K562 (cell line): ENCODE measurements at regions not wholly inside any gene's neighbourhood (a gene's known extent, or its start where the extent isn't known, plus 50 kb on each side); places are given as distances from the start of the nearest gene placed in this dataset.

Experiments
- ATAC-seq: fragments of 200-7000 bp; cut with Tn5 transposase; 3 replicates; pipeline ENCODE4 v1.9.1; 2020; ENCODE audit warnings: moderate library complexity
- BruUV-seq: library from RNA; stranded (reverse); fragments of 400-500 nt; replicated peaks from 2 replicates; lab custom pipeline; 2021; lab: Mats Ljungman, UMichigan
- CTCF ChIA-PET: fragments of 300-600 bp; formaldehyde crosslinking; extraction: SDS; loops from one replicate; lab custom pipeline; 2021; ENCODE audit warnings: low intra/inter-chr PET ratio; lab: Yijun Ruan, JAX
- POLR2A ChIA-PET: fragments of 300-600, 350-650 bp; sonication (Branson Sonifier 250); formaldehyde crosslinking; extraction: SDS; loops from one replicate; lab custom pipeline; 2021; ENCODE audit warnings: antibody characterized with exemption, inconsistent platforms; lab: Yijun Ruan, JAX
- DNase-seq, 4 experiments: peaks; one replicate each; pipeline versions ENCODE4 v3.0.0 to v3.0.0-alpha.2; 2011 to 2018; ENCODE audit warnings: low spot score in 3 of 4, mixed read lengths in 3 of 4; ENCODE audit errors: extremely low read depth in 1 of 4
- FAIRE-seq: peaks from 2 replicates; lab custom pipeline; 2011; peaks lifted over from hg19 to GRCh38; lab: Jason Lieb, UNC
- H2AFZ ChIP-seq: 2 replicates; pipeline ENCODE4 v1.6.0; 2011; ENCODE audit warnings: low read depth, low read length, control low read depth, inconsistent platforms
- H3K27ac ChIP-seq: fragments of 200-600 bp; 3 replicates; pipeline ENCODE4 v1.8.0; 2011; ENCODE audit warnings: low read depth, mild to moderate bottlenecking, control low read depth, inconsistent platforms, low read length, moderate library complexity, mixed read lengths; ENCODE audit errors: extremely low read depth
- H3K27me3 ChIP-seq, 2 experiments: fragments of 300-600 bp in 1 of 2; 2 replicates in 1 of 2; 3 replicates in 1 of 2; pipeline versions ENCODE4 v1.6.0 to v1.8.0; 2011; ENCODE audit warnings: inconsistent platforms in 2 of 2, low read length in 2 of 2, mild to moderate bottlenecking in 1 of 2, mixed read lengths in 1 of 2, moderate library complexity in 1 of 2; ENCODE audit not compliant: control insufficient read depth in 2 of 2, insufficient read depth in 2 of 2
- H3K36me3 ChIP-seq: fragments of 300-600 bp; 3 replicates; pipeline ENCODE4 v1.8.0; 2011; ENCODE audit warnings: mild to moderate bottlenecking, low read length, inconsistent platforms; ENCODE audit not compliant: control insufficient read depth, insufficient read depth
- H3K4me1 ChIP-seq, 2 experiments: fragments of 200-600 bp in 1 of 2; replicated peaks in 1 of 2; 2 replicates in 1 of 2; 3 replicates in 1 of 2; pipeline versions ENCODE4 v1.5.1 to v1.8.0; 2011; ENCODE audit warnings: inconsistent platforms in 2 of 2, low read length in 2 of 2, mild to moderate bottlenecking in 1 of 2, mixed read lengths in 1 of 2, moderate library complexity in 1 of 2; ENCODE audit not compliant: control insufficient read depth in 2 of 2, insufficient read depth in 2 of 2
- H3K4me2 ChIP-seq: 2 replicates; pipeline ENCODE4 v1.6.1; 2011; ENCODE audit warnings: low read length, control low read depth, inconsistent platforms, mixed read lengths; ENCODE audit not compliant: insufficient read depth
- H3K4me3 ChIP-seq: fragments of 200-600 bp; sonication (generic), shearing (Covaris generic); 2 replicates; pipeline ENCODE4 v1.5.1; 2016; ENCODE audit warnings: control low read depth, inconsistent platforms
- H3K79me2 ChIP-seq: fragments of 200-600 bp; 3 replicates; pipeline ENCODE4 v1.8.0; 2011; ENCODE audit warnings: low read length, inconsistent platforms; ENCODE audit not compliant: control insufficient read depth, insufficient read depth
- H3K9ac ChIP-seq, 2 experiments: 2 replicates each; pipeline versions ENCODE4 v1.6.0 to v1.6.1; 2011; ENCODE audit warnings: low read depth in 2 of 2, low read length in 2 of 2, control low read depth in 1 of 2, inconsistent platforms in 1 of 2, mild to moderate bottlenecking in 1 of 2, mixed read lengths in 1 of 2; ENCODE audit not compliant: insufficient read depth in 1 of 2
- H3K9me1 ChIP-seq: one replicate; pipeline ENCODE4 v1.6.0; 2011; ENCODE audit warnings: inconsistent platforms, mild to moderate bottlenecking, low read length, moderate library complexity; ENCODE audit not compliant: control insufficient read depth, insufficient read depth
- H3K9me3 ChIP-seq: replicated peaks from 2 replicates; pipeline ENCODE4 v1.5.1; 2011; ENCODE audit warnings: low read depth, low read length, inconsistent platforms; ENCODE audit not compliant: control insufficient read depth, insufficient read depth
- H4K20me1 ChIP-seq: replicated peaks from 2 replicates; pipeline ENCODE4 v1.6.1; 2011; ENCODE audit warnings: low read length, inconsistent platforms, mixed read lengths; ENCODE audit not compliant: control insufficient read depth, insufficient read depth
- C11orf30 ChIP-seq: fragments of 450-650 bp; IDR thresholded peaks from 2 replicates; pipeline ENCODE4 v1.6.1; 2016; ENCODE audit warnings: low read depth, mild to moderate bottlenecking
- HOXB6 ChIP-seq: fragments of 250-450 bp; sonication (Bioruptor Pico); IDR thresholded peaks from 2 replicates; pipeline ENCODE4 v1.5.1; 2022; ENCODE audit warnings: mild to moderate bottlenecking, borderline replicate concordance
- IFI16 ChIP-seq: fragments of 250-450 bp; sonication (Bioruptor Pico); IDR thresholded peaks from 2 replicates; pipeline ENCODE4 v2.1.2; 2022; ENCODE audit warnings: mild to moderate bottlenecking, inconsistent platforms
- LCOR ChIP-seq: sonication (generic); formaldehyde crosslinking; IDR thresholded peaks from 2 replicates; pipeline ENCODE4 v1.8.0; 2022; ENCODE audit warnings: mild to moderate bottlenecking, missing genetic modification reagents
- MCM2 ChIP-seq: fragments of 450-650 bp; IDR thresholded peaks from 2 replicates; pipeline ENCODE4 v1.6.1; 2017; ENCODE audit warnings: low read depth, mild to moderate bottlenecking
- MEF2D ChIP-seq: conservative IDR thresholded peaks from 2 replicates; pipeline ENCODE4 v1.6.1; 2016; ENCODE audit warnings: low read depth, missing genetic modification characterization, missing compliant biosample characterization
- RBM39 ChIP-seq: fragments of 200-400 bp; formaldehyde crosslinking; optimal IDR thresholded peaks from 2 replicates; pipeline ENCODE3; 2018; ENCODE audit warnings: low read depth, low read length
- RCOR1 ChIP-seq, 2 experiments: IDR thresholded peaks; 2 replicates each; pipeline ENCODE4 v1.6.1; 2012; ENCODE audit warnings: low read depth in 2 of 2, low read length in 2 of 2, borderline replicate concordance in 1 of 2, improper control_type of control experiment in 1 of 2
- SNIP1 ChIP-seq: fragments of 450-650 bp; IDR thresholded peaks from 2 replicates; pipeline ENCODE4 v1.7.1; 2017; ENCODE audit warnings: low read depth, mild to moderate bottlenecking
- SPI1 ChIP-seq: IDR thresholded peaks from 2 replicates; pipeline ENCODE4 v1.6.1; 2011; ENCODE audit warnings: low read depth, low read length, control low read depth, borderline replicate concordance
- SRSF1 ChIP-seq: fragments of 200-400 bp; formaldehyde crosslinking; IDR thresholded peaks from 2 replicates; pipeline ENCODE4 v1.6.1; 2017; ENCODE audit warnings: mild to moderate bottlenecking, low read depth, low read length, moderate library complexity
- TCFL5 ChIP-seq: fragments of 250-450 bp; sonication (Bioruptor Pico); conservative IDR thresholded peaks from 2 replicates; pipeline ENCODE4 v1.6.1; 2021; ENCODE audit warnings: mild to moderate bottlenecking, moderate library complexity, matching md5 sums
- ZBTB34 ChIP-seq: fragments of 250-450 bp; sonication (Bioruptor Pico); IDR thresholded peaks from 2 replicates; pipeline ENCODE4 v1.8.0; 2021; ENCODE audit warnings: mild to moderate bottlenecking, moderate library complexity
- ZNF354B ChIP-seq: fragments of 250-450 bp; sonication (Bioruptor Pico); IDR thresholded peaks from 2 replicates; pipeline ENCODE4 v1.4.0; 2020
- ZNF431 ChIP-seq: sonication (generic); formaldehyde crosslinking; IDR thresholded peaks from 2 replicates; pipeline ENCODE4 v1.8.0; 2022; ENCODE audit warnings: mild to moderate bottlenecking, missing genetic modification reagents
- ZNF77 ChIP-seq: fragments of 250-450 bp; sonication (Bioruptor Pico); IDR thresholded peaks from 2 replicates; pipeline ENCODE4 v1.5.0; 2020
- WGBS: fragments of 100-300 bp; shearing (Covaris generic); methylation state at CpG from one replicate; pipeline ENCODE4 v1.1.6; 2016; ENCODE audit warnings: low coverage, mixed read lengths; ENCODE audit not compliant: insufficient coverage; ENCODE audit errors: missing lambda C conversion rate; 5-methylcytosine and 5-hydroxymethylcytosine counted together
- in situ Hi-C: fragments of 300-500 bp; cut with MboI; formaldehyde crosslinking; loops from 4 replicates; pipeline ENCODE4 v1.15.0; 2018; ENCODE audit warnings: inconsistent platforms, mixed read lengths
- intact Hi-C: fragments of 100-400 bp; cut with micrococcal nuclease; formaldehyde crosslinking; loops from 2 replicates; pipeline ENCODE4 v1.14.2; 2022

GRCh38 chr1:72466376-72466775, 184.0 kb upstream of the NEGR1 start:
- no TSS peak for BruUV-seq
- ATAC-seq: no peak
- H3K9me1 ChIP-seq: no peaks in the 10 kb centered on the region
- no peak for FAIRE-seq
- ChIA-PET CTCF (no interaction called here), POLR2A (no interaction called here)
- no peak for TF ChIP-seq HOXB6 (CRISPR knock-in tag)
- TF ChIP-seq IFI16 (CRISPR knock-in tag): no peak
- no peak for TF ChIP-seq TCFL5 (CRISPR knock-in tag)
- TF ChIP-seq ZNF77 (CRISPR knock-in tag): no peak
- TF ChIP-seq ZNF431: no peak
- no peak for TF ChIP-seq C11orf30
- TF ChIP-seq MEF2D (tag): no peak
- no peak for TF ChIP-seq SRSF1
- TF ChIP-seq RBM39: no peak
- TF ChIP-seq SNIP1: no peak
- no peak for TF ChIP-seq MCM2
- no peak for TF ChIP-seq RCOR1 (IDR thresholded peaks at IDR 0.05; ENCODE audit: borderline replicate concordance in 1 of 2, low read depth in 2 of 2, low read length in 2 of 2)
- no peak for TF ChIP-seq ZNF354B
- TF ChIP-seq LCOR (CRISPR knock-in tag): no peak
- TF ChIP-seq SPI1: no peak
- TF ChIP-seq ZBTB34 (CRISPR knock-in tag): no peak
- no peak for DNase-seq
- no peak overlapping the region for H3K4me2 ChIP-seq
- in situ Hi-C loops: no loop called here
- H3K9ac ChIP-seq: no peak overlapping the region
- H3K27ac ChIP-seq: no peak overlapping the region
- no peaks in the 10 kb centered on the region for H4K20me1 ChIP-seq
- no peaks in the 10 kb centered on the region for H3K9me3 ChIP-seq
- intact Hi-C loops: no loop called here
- no peak overlapping the region for H3K4me3 ChIP-seq
- H2AFZ ChIP-seq: no peak overlapping the region
- no peaks in the 10 kb centered on the region for H3K36me3 ChIP-seq
- WGBS: 0% methylated on average over 1 of the region's 1 CpG
- no peaks in the 10 kb centered on the region for H3K27me3 ChIP-seq
- no peaks in the 10 kb centered on the region for H3K79me2 ChIP-seq
- H3K4me1 ChIP-seq: no peaks in the 10 kb centered on the region
